K562 (cell line): ENCODE measurements at regions not wholly inside any gene's neighbourhood (a gene's known extent, or its start where the extent isn't known, plus 50 kb on each side); places are given as distances from the start of the nearest gene placed in this dataset.
"Not testable (repeated sequence)": the region's sequence is repeated elsewhere in the genome, so short reads cannot be mapped to it uniquely, and the experiment has no call there.

Experiments used
- CTBP1 ChIP-seq: fragments of 450-650 bp; IDR thresholded peaks from 2 replicates; pipeline ENCODE4 v1.6.1; 2016; ENCODE audit warnings: borderline replicate concordance
- CTCF ChIP-seq, 3 experiments: IDR thresholded peaks in 2 of 3; conservative IDR thresholded peaks in 1 of 3; 2 replicates each; pipeline ENCODE4 v1.5.1; 2011 to 2012; ENCODE audit warnings: low read length in 3 of 3, mild to moderate bottlenecking in 3 of 3, control low read depth in 2 of 3, improper control_type of control experiment in 1 of 3, inconsistent platforms in 1 of 3, low read depth in 1 of 3, mixed read lengths in 1 of 3, moderate library complexity in 1 of 3; ENCODE audit not compliant: insufficient read depth in 2 of 3
- ERF ChIP-seq: fragments of 450-650 bp; formaldehyde crosslinking; IDR thresholded peaks from 2 replicates; pipeline ENCODE4 v1.4.0; 2020; ENCODE audit warnings: mild to moderate bottlenecking, mixed read lengths
- EZH2 ChIP-seq: IDR thresholded peaks from 2 replicates; pipeline ENCODE4 v1.6.1; 2012; ENCODE audit warnings: low read depth, mild to moderate bottlenecking, inconsistent platforms, low read length, borderline replicate concordance
- FOXM1 ChIP-seq, 2 experiments: fragments of 450-650 bp in 1 of 2; sonication (generic) in 1 of 2; formaldehyde crosslinking in 1 of 2; IDR thresholded peaks; 2 replicates each; pipeline versions ENCODE4 v1.6.1 to v1.9.0; 2017 to 2022; ENCODE audit warnings: low read depth in 2 of 2, mild to moderate bottlenecking in 2 of 2, missing genetic modification reagents in 1 of 2, moderate library complexity in 1 of 2
- JUND ChIP-seq, 2 experiments: IDR thresholded peaks; 2 replicates in 1 of 2; 3 replicates in 1 of 2; pipeline ENCODE4 v1.6.1; 2011; ENCODE audit warnings: borderline replicate concordance in 2 of 2, low read depth in 2 of 2, low read length in 2 of 2, improper control_type of control experiment in 1 of 2, missing biosample characterization in 1 of 2, missing genetic modification characterization in 1 of 2, missing genetic modification reagents in 1 of 2
- POLR2A ChIP-seq: fragments of 450-650 bp; conservative IDR thresholded peaks from 2 replicates; pipeline ENCODE4 v1.6.1; 2016
- POLR2AphosphoS5 ChIP-seq: IDR thresholded peaks from 2 replicates; pipeline ENCODE4 v1.6.1; 2011; ENCODE audit warnings: mild to moderate bottlenecking, low read depth, low read length, moderate library complexity; ENCODE audit not compliant: control insufficient read depth, insufficient read depth
- RFX5 ChIP-seq: IDR thresholded peaks from 2 replicates; pipeline ENCODE4 v1.6.1; 2011; ENCODE audit warnings: low read depth, mild to moderate bottlenecking, improper control_type of control experiment, low read length
- ZNF644 ChIP-seq: fragments of 200-800 bp; sonication (Bioruptor generic); IDR thresholded peaks from 2 replicates; pipeline ENCODE4 v1.6.1; 2016; ENCODE audit warnings: low read depth, missing genetic modification characterization, missing compliant biosample characterization
- ZNF77 ChIP-seq: fragments of 250-450 bp; sonication (Bioruptor Pico); IDR thresholded peaks from 2 replicates; pipeline ENCODE4 v1.5.0; 2020
- TF ChIP-seq, protein P1 (sequence below): sonication (generic); formaldehyde crosslinking; IDR thresholded peaks from 2 replicates; pipeline ENCODE4 v1.8.0; 2022; ENCODE audit warnings: mild to moderate bottlenecking, missing genetic modification reagents, borderline replicate concordance
- TF ChIP-seq, protein P2 (sequence below): sonication (generic); formaldehyde crosslinking; IDR thresholded peaks from 2 replicates; pipeline ENCODE4 v1.8.0; 2022; ENCODE audit warnings: missing genetic modification reagents, mild to moderate bottlenecking, borderline replicate concordance

DNA sequence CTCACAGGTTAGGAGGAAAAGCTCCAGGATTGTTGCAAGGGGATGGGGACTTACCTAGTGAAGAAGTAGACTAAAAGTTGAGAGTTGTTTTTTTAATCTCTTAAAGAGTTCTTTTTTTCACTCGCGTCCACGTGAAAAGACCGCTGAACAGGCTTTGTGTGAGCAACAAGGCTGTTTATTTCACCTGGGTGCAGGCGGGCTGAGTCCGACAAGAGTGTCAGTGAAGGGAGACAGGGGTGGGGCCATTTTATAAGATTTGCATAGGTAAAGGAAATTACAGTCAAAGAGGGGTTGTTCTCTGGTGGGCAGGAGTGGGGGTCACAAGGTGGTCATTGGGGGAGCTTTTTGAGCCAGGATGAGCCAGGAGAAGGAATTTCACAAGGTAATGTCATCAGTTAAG lies 249.7 kb downstream of the USP25 start:
- TF ChIP-seq, protein P1, sequence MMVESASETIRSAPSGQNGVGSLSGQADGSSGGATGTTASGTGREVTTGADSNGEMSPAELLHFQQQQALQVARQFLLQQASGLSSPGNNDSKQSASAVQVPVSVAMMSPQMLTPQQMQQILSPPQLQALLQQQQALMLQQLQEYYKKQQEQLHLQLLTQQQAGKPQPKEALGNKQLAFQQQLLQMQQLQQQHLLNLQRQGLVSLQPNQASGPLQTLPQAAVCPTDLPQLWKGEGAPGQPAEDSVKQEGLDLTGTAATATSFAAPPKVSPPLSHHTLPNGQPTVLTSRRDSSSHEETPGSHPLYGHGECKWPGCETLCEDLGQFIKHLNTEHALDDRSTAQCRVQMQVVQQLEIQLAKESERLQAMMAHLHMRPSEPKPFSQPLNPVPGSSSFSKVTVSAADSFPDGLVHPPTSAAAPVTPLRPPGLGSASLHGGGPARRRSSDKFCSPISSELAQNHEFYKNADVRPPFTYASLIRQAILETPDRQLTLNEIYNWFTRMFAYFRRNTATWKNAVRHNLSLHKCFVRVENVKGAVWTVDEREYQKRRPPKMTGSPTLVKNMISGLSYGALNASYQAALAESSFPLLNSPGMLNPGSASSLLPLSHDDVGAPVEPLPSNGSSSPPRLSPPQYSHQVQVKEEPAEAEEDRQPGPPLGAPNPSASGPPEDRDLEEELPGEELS (CRISPR knock-in tag), result not testable (repeated sequence)
- TF ChIP-seq FOXM1 (IDR thresholded peaks at IDR 0.05; ENCODE audit: low read depth); FOXM1 (CRISPR knock-in tag; IDR thresholded peaks at IDR 0.05; ENCODE audit: low read depth); ZNF644 (tag); ERF; EZH2; CTBP1; JUND (IDR thresholded peaks at IDR 0.05; ENCODE audit: borderline replicate concordance, low read depth, low read length); JUND (tag; IDR thresholded peaks at IDR 0.05; ENCODE audit: borderline replicate concordance, low read depth, low read length); CTCF (IDR thresholded peaks at IDR 0.05 in 2 of 3, conservative IDR thresholded peaks at IDR 0.05 in 1 of 3; ENCODE audit: insufficient read depth in 2 of 3, low read depth in 1 of 3, low read length in 3 of 3); POLR2A; RFX5; ZNF77; POLR2AphosphoS5: not testable (repeated sequence)
- TF ChIP-seq, protein P2, sequence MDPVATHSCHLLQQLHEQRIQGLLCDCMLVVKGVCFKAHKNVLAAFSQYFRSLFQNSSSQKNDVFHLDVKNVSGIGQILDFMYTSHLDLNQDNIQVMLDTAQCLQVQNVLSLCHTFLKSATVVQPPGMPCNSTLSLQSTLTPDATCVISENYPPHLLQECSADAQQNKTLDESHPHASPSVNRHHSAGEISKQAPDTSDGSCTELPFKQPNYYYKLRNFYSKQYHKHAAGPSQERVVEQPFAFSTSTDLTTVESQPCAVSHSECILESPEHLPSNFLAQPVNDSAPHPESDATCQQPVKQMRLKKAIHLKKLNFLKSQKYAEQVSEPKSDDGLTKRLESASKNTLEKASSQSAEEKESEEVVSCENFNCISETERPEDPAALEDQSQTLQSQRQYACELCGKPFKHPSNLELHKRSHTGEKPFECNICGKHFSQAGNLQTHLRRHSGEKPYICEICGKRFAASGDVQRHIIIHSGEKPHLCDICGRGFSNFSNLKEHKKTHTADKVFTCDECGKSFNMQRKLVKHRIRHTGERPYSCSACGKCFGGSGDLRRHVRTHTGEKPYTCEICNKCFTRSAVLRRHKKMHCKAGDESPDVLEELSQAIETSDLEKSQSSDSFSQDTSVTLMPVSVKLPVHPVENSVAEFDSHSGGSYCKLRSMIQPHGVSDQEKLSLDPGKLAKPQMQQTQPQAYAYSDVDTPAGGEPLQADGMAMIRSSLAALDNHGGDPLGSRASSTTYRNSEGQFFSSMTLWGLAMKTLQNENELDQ (CRISPR knock-in tag), result not testable (repeated sequence)
